GM18520 (cell line): ENCODE measurements at regions not wholly inside any gene's neighbourhood (a gene's known extent, or its start where the extent isn't known, plus 50 kb on each side); places are given as distances from the start of the nearest gene placed in this dataset.

ENCODE experiments used
- ATAC-seq: cut with Tn5 transposase; IDR thresholded peaks from one replicate; pipeline ENCODE4 v1.9.1; 2021; ENCODE audit not compliant: unreplicated experiment

GRCh38 chr2:150167711-150168110, 319.8 kb downstream of the RND3 start:
- peak; percentile 99 for ATAC-seq

DNA sequence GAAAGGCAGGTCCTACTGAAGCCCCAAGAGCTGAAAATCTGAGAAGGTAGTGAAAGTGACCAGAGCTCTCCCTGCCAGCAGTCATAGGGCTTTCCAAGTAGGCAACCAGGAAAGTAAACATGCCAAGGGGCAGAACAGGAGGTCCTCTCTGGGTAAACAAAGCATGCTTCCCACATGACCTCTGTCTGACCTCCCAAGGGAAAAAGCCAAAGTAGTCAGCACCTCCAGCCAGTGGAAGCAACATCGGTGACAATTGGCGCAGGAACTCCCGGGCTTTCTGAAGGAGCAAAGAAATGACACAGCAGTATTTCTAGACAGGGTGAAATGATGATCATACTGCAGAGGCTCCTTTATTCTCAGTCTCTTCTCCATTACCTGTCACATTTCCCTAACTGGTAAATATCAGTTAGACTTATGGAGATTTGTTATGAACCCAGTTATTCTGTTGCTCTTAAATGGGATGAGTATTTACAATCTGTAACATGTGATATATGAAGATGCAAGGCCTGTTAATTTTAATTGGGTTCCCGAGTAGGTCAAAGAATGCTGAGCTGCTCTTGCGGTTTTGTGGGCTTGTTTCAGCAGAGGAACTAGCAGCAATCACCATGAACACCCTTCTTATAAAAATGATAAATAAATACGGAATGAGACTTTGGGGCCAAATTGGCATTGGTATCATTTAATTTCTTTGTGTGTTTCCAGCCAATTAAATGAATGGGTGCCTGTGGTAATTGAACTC, 321.0 kb downstream of the RND3 start:
- ATAC-seq: no peak

GRCh38 chr2:150165988-150166312, 321.5 kb downstream of the RND3 start:
- ATAC-seq: no peak

GRCh38 chr2:150165442-150165841, 322.0 kb downstream of the RND3 start:
- no peak for ATAC-seq

DNA sequence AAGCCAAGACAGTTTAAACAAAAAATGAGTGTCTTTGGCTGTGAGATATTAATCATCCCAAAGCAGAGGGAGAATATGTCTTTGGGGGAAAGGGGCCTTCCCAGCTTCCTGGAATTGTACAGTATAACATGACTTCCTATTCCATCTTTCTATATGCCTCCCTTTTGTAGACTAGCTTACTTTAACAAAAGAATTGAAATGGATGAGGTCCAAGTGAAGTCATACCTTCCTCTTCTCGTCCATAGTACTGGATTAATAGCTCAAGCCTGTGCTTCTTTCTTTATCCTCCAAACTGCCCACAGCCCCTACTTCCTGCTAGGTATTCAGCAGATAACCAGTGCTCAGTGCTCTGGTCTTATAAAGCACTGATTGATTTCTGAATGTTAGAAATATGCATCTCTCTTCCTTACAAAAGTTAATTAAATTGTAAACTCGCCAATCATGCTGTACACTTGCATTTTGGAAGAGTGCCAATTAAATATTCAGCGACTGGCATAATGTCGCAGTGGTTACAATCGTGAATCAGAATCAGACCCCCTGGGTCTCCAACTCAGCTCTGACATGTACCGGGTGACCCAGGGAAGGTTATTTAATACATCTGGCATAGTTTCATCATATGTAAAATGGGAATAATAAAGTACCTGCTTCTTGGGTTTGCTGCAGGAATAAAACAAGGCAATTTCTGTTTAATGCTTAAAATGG, 325.1 kb downstream of the RND3 start:
- no peak for ATAC-seq

DNA sequence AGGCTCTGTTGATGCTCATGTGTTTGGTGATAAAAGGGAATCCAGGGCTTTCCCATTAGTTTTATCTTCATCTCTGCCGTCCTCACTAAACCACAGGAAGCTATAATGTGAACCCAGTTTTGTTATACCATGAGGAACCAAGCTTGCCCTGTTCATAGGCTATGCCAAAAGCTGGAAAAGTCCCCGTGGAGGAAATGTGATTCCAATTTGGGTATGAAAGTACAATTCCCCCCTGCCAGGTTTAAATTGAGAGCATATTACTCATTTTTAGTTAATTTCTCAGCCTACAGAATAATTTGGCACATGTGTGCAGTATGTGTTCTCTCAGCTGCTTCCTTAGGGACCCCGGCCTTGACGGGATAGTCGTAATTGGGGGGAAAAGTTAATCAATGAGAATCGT, 327.4 kb downstream of the RND3 start:
- no peak for ATAC-seq

DNA sequence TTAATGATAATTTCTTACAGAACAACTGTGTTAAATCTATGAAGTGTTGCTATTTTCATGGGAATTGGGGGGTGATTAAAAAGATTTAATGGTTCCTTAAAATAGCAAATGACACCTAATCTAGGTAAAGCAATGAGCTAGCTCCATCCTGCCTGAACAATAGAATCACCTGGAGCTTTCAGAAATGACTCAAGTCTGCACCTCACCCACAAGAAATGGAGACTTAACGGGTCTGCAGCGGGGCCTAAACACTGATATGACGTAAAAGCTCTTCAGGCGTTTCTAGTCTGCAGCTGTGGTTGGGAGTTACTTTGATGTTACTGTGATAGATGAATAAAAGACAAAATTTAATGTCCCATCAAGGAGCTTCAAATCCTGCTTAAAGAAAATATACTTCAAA, 328.2 kb downstream of the RND3 start:
- ATAC-seq: no peak

DNA sequence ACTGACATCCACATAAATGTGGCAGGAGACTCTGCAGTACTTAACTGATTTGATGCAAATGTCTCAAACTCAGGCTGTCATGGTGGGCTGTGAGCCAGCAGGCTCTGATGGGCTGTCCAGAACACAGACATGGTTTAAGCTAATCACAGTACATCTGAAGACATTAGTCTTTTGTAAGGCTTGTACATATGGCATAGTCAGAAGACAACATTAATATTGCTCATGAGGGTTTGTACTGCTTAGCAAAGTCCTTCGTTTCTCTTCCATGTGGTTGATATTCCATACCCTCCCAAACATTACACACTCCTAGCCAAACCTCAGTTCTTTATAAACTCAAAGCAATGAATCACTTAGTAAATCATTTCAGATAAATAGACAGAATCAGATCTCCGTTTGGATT, 330.6 kb downstream of the RND3 start:
- ATAC-seq: no peak

GRCh38 chr2:150156415-150156814, 331.1 kb downstream of the RND3 start:
- no peak for ATAC-seq

- ATAC-seq: no peak
These were observed 333.1 kb downstream of the RND3 start for GRCh38 chr2:150154308-150154797.

GRCh38 chr2:150153646-150154307, 333.7 kb downstream of the RND3 start:
- no peak for ATAC-seq

DNA sequence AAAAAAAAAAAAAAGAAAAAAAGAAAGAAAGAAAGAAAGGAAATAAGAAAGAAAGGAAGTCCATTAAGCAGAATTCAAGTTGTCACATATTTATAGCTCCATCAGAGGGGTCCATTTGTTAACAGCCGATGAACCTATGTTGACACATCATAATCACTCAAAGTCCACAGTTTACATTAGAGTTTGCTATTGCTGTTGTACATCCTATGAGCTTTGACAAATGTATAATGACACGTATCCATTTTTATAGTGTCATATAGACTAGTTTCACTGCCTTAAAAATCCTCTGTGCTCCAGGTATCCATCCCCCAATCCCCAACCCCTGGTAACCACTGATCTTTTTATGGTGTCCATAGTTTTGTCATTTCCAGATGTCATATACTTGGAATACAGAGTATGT, 335.2 kb downstream of the RND3 start:
- ATAC-seq: no peak

GRCh38 chr2:150150144-150150543, 337.3 kb downstream of the RND3 start:
- no peak for ATAC-seq

DNA sequence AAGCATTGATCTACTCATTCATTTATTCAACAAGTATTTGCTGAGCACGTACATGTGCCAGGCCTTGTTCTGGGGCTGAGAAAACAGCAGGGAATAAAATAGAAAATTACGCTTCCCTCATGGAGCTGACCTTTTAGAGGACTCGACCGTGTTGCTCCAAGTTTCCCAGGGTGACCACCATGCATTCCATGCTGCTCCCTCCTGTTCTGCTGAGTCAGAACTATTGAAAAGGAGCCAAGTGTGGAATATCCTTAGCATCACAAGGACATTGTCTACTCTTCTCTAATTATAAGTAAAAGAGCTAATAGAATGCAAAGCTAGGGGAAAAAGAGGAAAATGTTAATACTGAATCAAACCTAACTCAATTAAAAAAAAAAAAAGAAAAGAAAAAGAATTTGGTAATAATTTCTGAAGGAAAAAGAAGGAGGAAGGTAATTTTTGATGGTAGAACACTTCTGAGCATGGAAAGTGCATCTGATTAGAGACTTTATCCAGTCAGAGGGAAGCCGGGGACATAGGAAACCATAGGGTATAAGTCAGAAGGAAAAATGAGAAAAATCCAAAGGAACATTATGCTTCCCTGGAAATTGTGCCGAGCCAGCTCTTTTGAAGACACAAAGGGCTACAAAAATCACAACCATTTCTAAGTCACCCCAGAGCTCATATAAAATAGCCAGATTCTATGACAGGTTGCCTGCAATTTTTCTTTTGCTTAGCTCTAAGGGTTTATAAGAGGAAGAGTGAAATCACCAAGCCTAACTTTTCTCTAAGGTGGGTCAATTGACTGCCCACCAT, 339.4 kb downstream of the RND3 start:
- ATAC-seq: no peak

DNA sequence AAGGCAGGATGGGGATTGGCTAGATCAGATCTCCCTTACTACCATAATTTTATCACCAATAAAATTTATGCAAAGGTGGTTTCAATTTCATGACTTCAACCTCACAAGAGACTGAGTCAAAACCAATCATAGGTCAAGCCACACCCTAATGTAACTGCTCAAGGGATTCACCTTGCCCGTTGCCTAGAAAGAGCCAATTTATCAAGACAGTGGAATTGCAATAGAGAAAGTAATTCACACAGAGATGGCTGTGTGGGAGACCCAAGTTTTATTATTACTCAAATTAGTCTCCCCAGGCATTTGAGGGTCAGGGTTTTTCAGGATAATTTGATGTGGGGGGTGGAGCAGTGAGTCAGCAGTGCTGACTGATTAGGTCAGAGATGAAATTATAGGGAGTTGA, 340.6 kb downstream of the RND3 start:
- no peak for ATAC-seq

- no peak for ATAC-seq
These were observed 342.2 kb downstream of the RND3 start for GRCh38 chr2:150145299-150145692.

DNA sequence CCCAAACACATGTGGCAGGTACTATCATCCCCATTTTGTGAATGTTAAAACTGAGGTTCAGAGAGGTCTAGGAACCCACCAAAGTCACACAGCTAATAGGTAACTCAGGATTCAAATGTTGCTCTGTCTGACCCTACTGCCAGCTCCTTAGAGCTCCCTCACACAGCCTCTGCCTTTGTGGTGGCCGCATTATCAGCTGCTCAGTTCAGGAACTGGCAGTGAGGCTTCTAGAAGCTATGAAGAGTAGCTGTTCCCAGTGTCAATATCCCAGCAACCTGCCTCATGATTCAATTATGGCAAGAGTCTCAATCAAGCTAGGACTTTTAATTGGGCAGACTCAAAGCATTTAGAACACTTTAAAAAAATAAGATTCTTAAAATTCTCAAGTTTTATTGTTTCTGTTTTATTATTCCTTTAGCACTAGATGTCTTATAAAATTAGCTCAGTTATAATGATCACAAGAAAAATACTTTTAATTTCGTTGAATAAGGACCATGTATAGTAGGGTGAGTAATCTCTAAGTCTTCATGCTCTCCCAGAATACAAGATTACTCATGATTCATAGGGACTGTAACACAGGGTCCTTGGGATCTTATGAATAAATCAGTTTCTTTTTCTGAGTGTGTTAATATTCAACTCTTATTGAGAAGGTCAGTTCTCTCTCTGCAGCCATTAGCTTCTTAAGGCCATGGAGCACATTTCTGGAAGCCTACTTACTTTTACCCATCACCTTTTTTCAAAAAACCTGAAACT, 342.7 kb downstream of the RND3 start:
- ATAC-seq: no peak

DNA sequence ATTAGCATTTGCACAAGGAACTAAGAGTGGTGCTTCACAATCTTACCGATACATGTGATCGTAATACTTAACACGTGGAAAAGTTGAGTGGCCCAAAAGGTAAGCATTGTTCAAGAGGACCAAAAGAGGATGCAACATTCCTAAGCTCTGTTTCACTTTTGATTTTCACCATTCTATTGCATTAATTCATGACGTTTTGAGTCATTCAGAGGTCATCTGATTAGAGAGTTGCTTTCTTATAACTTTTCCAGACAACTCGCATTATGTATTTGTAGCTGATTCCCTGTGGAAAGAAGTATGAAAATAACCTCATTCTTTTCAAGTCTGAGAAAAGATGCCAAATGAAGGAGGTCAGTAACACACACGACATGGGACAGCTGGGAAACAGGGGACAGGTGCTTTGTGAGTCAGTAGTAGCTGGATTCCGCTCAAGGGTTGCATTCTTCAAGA, 344.4 kb downstream of the RND3 start:
- no peak for ATAC-seq

DNA sequence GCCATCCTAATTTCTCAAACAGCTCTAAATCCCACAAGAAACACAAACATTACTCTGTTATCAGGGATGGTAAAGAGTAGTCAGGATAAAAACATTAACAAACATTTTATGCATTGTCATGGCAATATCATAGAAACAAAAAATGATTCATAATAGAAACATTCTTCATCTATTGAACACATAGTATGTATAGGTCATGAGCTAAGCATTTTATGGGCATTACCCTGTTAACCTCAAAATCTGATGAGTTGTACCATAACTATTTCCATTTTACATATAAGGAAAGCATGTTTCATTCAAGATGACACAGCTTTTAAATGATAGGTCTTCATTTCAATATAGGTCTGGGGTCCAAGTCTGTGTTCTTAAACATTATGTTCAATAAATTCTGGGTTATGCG, 344.9 kb downstream of the RND3 start:
- ATAC-seq: no peak

GRCh38 chr2:150141226-150142001, 346.1 kb downstream of the RND3 start:
- no peak for ATAC-seq
